Erythroblast (primary cell): ENCODE measurements at regions not wholly inside any gene's neighbourhood (a gene's known extent, or its start where the extent isn't known, plus 50 kb on each side); places are given as distances from the start of the nearest gene placed in this dataset.

Source experiments
- GATA1 ChIP-seq: IDR thresholded peaks from 2 replicates; pipeline ENCODE4 v1.6.1; 2011; ENCODE audit warnings: low read depth, mild to moderate bottlenecking, control low read depth, low read length, moderate library complexity
- POLR2A ChIP-seq: IDR thresholded peaks from 2 replicates; pipeline ENCODE4 v1.6.1; 2011; ENCODE audit warnings: mild to moderate bottlenecking, low read length

DNA sequence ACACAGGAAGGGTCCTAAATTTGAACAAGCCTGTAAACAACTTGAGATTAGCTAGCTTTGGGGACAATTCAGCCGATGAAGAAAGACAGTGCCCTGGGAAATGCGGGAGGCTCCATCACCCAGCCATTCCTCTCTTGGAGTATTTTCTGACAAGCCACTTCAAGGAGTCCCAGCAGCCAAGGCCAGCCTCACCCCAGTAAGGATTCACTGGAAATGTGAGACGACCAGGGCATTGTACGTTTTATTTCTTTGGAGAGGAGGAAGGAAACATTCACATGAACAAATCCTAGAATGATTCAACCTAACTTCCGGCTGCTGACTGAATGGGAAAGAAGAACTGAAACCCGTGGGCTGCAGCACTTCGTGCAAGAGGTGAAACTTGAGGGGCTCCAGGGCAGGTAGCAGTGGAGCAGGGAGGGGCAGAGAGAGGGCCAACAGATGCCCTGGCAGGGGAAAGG lies 116.4 kb upstream of the ARHGEF3 start:
- TF ChIP-seq POLR2A, result no peak
- no peak for TF ChIP-seq GATA1
